ENCODE measurements at regions not wholly inside any gene's neighbourhood (a gene's known extent, or its start where the extent isn't known, plus 50 kb on each side); places are given as distances from the start of the nearest gene placed in this dataset.
"Not testable (repeated sequence)": the region's sequence is repeated elsewhere in the genome, so short reads cannot be mapped to it uniquely, and the experiment has no call there.

- no peak overlapping the region for H3K4me3 ChIP-seq
- DNase-seq (ENCODE audit: low spot score) = no peak
- no peak for TF ChIP-seq CTCF (IDR thresholded peaks at IDR 0.05)
- H3K27ac ChIP-seq = no peak overlapping the region
Observed at GRCh38 chr13:34722922-34723321, 219.1 kb upstream of the NBEA start.

GRCh38 chr13:34730961-34731360 lies 211.1 kb upstream of the NBEA start:
- H3K4me3 ChIP-seq = no peak overlapping the region
- TF ChIP-seq CTCF (IDR thresholded peaks at IDR 0.05) = no peak
- no peak overlapping the region for H3K27ac ChIP-seq
- DNase-seq (ENCODE audit: low spot score) = no peak

DNA sequence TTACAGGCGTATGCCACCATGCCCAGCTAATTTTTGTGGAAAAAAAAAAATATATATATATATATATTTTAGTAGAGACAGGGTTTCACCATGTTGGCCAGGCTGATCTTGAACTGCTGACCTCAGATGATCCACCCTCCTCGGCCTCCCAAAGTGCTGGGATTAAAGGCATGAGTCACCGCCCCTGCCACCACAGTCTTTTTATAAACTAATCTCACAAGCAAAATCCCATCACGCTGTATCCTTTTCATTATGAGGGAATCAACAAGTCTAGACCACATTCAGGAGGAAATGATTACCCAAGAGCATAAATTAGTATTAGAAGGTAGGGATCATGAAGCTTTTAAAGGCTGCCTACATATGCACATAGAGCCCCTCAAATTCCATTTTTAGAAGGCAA lies 210.6 kb upstream of the NBEA start:
- H3K4me3 ChIP-seq = no peak overlapping the region
- no peak for TF ChIP-seq CTCF (IDR thresholded peaks at IDR 0.05)
- no peak for DNase-seq (ENCODE audit: low spot score)
- no peak overlapping the region for H3K27ac ChIP-seq

GRCh38 chr13:34733721-34734120 lies 208.3 kb upstream of the NBEA start:
- DNase-seq (ENCODE audit: low spot score) = no peak
- Histone ChIP-seq H3K4me3 (no peak overlapping the region), H3K27ac (no peak overlapping the region)
- no peak for TF ChIP-seq CTCF (IDR thresholded peaks at IDR 0.05)

GRCh38 chr13:34734932-34735331 lies 207.1 kb upstream of the NBEA start:
- Histone ChIP-seq H3K4me3 (no peak overlapping the region), H3K27ac (no peak overlapping the region)
- no peak for TF ChIP-seq CTCF (IDR thresholded peaks at IDR 0.05)
- DNase-seq (ENCODE audit: low spot score) = no peak

GRCh38 chr13:34738254-34738992 lies 203.6 kb upstream of the NBEA start:
- no peak for TF ChIP-seq CTCF (IDR thresholded peaks at IDR 0.05)
- no peak for DNase-seq (ENCODE audit: low spot score)
- H3K27ac ChIP-seq = no peak overlapping the region
- H3K4me3 ChIP-seq = no peak overlapping the region

- not testable (repeated sequence) for DNase-seq (ENCODE audit: low spot score); H3K4me3 ChIP-seq
- H3K27ac ChIP-seq = peak overlapping the region in 1 of 2 donors; percentile 57
Observed at GRCh38 chr13:34747056-34747455, 195.0 kb upstream of the NBEA start.

All from coronary artery (tissue), 2 donors.